ENCODE measurements at regions not wholly inside any gene's neighbourhood (a gene's known extent, or its start where the extent isn't known, plus 50 kb on each side); places are given as distances from the start of the nearest gene placed in this dataset.

- DNase-seq (ENCODE audit: low spot score), result no peak
- no peak overlapping the region for H3K4me3 ChIP-seq (ENCODE audit: low read depth in 1 of 3, low read length in 3 of 3)
- H3K9ac ChIP-seq (ENCODE audit: low read depth in 1 of 2, low read length in 2 of 2), result no peak overlapping the region
- H3K27me3 ChIP-seq (ENCODE audit: control insufficient read depth in 4 of 4, insufficient read depth in 4 of 4, low read length in 3 of 4), result peaks cover 0 to 8% (median 0%) of the 10 kb centered on the region in 4 donors
- no peaks in the 10 kb centered on the region for H3K36me3 ChIP-seq (ENCODE audit: control insufficient read depth in 4 of 4, insufficient read depth in 3 of 4, low read depth in 1 of 4, low read length in 3 of 4)
- TF ChIP-seq, protein P1, sequence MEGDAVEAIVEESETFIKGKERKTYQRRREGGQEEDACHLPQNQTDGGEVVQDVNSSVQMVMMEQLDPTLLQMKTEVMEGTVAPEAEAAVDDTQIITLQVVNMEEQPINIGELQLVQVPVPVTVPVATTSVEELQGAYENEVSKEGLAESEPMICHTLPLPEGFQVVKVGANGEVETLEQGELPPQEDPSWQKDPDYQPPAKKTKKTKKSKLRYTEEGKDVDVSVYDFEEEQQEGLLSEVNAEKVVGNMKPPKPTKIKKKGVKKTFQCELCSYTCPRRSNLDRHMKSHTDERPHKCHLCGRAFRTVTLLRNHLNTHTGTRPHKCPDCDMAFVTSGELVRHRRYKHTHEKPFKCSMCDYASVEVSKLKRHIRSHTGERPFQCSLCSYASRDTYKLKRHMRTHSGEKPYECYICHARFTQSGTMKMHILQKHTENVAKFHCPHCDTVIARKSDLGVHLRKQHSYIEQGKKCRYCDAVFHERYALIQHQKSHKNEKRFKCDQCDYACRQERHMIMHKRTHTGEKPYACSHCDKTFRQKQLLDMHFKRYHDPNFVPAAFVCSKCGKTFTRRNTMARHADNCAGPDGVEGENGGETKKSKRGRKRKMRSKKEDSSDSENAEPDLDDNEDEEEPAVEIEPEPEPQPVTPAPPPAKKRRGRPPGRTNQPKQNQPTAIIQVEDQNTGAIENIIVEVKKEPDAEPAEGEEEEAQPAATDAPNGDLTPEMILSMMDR (IDR thresholded peaks at IDR 0.05; ENCODE audit: low read depth, low read length, missing input control), result no peak
- TF ChIP-seq FOXA1 (IDR thresholded peaks at IDR 0.05), result no peak
- TF ChIP-seq RAD21 (IDR thresholded peaks at IDR 0.05), result no peak
- TF ChIP-seq TAF1 (conservative IDR thresholded peaks at IDR 0.05), result no peak
- TF ChIP-seq, protein P2, sequence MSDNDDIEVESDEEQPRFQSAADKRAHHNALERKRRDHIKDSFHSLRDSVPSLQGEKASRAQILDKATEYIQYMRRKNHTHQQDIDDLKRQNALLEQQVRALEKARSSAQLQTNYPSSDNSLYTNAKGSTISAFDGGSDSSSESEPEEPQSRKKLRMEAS (IDR thresholded peaks at IDR 0.05), result no peak
- TF ChIP-seq GABPA (IDR thresholded peaks at IDR 0.05 in 1 of 2, conservative IDR thresholded peaks at IDR 0.05 in 1 of 2), result no peak
- TF ChIP-seq YY1 (IDR thresholded peaks at IDR 0.05), result no peak
- no peak for TF ChIP-seq JUND (IDR thresholded peaks at IDR 0.05)
- TF ChIP-seq HNF4A (conservative IDR thresholded peaks at IDR 0.05), result no peak
- TF ChIP-seq, protein P3, sequence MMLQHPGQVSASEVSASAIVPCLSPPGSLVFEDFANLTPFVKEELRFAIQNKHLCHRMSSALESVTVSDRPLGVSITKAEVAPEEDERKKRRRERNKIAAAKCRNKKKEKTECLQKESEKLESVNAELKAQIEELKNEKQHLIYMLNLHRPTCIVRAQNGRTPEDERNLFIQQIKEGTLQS (IDR thresholded peaks at IDR 0.05), result no peak
- TF ChIP-seq HNF4G (IDR thresholded peaks at IDR 0.05), result no peak
- no peak for TF ChIP-seq EGR1 (IDR thresholded peaks at IDR 0.05; ENCODE audit: low read depth in 2 of 2)
- TF ChIP-seq REST (IDR thresholded peaks at IDR 0.05), result no peak
- no peak for TF ChIP-seq NR2F2 (IDR thresholded peaks at IDR 0.05)
- TF ChIP-seq SP1 (IDR thresholded peaks at IDR 0.05), result no peak
- no peaks in the 10 kb centered on the region for H3K9me3 ChIP-seq (ENCODE audit: control insufficient read depth in 4 of 4, low read length in 3 of 4)
- H3K4me1 ChIP-seq (ENCODE audit: control insufficient read depth in 4 of 4, insufficient read depth in 4 of 4, low read length in 3 of 4), result no peaks in the 10 kb centered on the region
- 82% methylated on average over 2 of the region's 2 CpGs for WGBS
- H3K27ac ChIP-seq (ENCODE audit: low read depth in 1 of 2, low read length in 2 of 2), result no peak overlapping the region
These were observed 88.9 kb upstream of the SIX3 start for GRCh38 chr2:44852594-44852993.

- Histone ChIP-seq H3K27ac (ENCODE audit: low read depth in 1 of 2, low read length in 2 of 2) (no peak overlapping the region), H3K4me1 (ENCODE audit: control insufficient read depth in 4 of 4, insufficient read depth in 4 of 4, low read length in 3 of 4) (no peaks in the 10 kb centered on the region), H3K36me3 (ENCODE audit: control insufficient read depth in 4 of 4, insufficient read depth in 3 of 4, low read depth in 1 of 4, low read length in 3 of 4) (no peaks in the 10 kb centered on the region), H3K9me3 (ENCODE audit: control insufficient read depth in 4 of 4, low read length in 3 of 4) (peaks cover 0 to 7% (median under 1%) of the 10 kb centered on the region in 4 donors), H3K9ac (ENCODE audit: low read depth in 1 of 2, low read length in 2 of 2) (no peak overlapping the region), H3K4me3 (ENCODE audit: low read depth in 1 of 3, low read length in 3 of 3) (no peak overlapping the region), H3K27me3 (ENCODE audit: control insufficient read depth in 4 of 4, insufficient read depth in 4 of 4, low read length in 3 of 4) (peaks cover 0 to 6% (median 0%) of the 10 kb centered on the region in 4 donors)
- TF ChIP-seq HNF4G (IDR thresholded peaks at IDR 0.05) (no peak), SP1 (IDR thresholded peaks at IDR 0.05) (no peak), YY1 (IDR thresholded peaks at IDR 0.05) (no peak), FOXA2 (IDR thresholded peaks at IDR 0.05) (no peak), RAD21 (IDR thresholded peaks at IDR 0.05) (no peak), RXRA (IDR thresholded peaks at IDR 0.05) (no peak), EGR1 (IDR thresholded peaks at IDR 0.05; ENCODE audit: low read depth in 2 of 2) (no peak), FOXA1 (IDR thresholded peaks at IDR 0.05) (no peak), TAF1 (conservative IDR thresholded peaks at IDR 0.05) (no peak), GABPA (IDR thresholded peaks at IDR 0.05 in 1 of 2, conservative IDR thresholded peaks at IDR 0.05 in 1 of 2) (no peak), NR2F2 (IDR thresholded peaks at IDR 0.05) (no peak)
- TF ChIP-seq, protein P4, sequence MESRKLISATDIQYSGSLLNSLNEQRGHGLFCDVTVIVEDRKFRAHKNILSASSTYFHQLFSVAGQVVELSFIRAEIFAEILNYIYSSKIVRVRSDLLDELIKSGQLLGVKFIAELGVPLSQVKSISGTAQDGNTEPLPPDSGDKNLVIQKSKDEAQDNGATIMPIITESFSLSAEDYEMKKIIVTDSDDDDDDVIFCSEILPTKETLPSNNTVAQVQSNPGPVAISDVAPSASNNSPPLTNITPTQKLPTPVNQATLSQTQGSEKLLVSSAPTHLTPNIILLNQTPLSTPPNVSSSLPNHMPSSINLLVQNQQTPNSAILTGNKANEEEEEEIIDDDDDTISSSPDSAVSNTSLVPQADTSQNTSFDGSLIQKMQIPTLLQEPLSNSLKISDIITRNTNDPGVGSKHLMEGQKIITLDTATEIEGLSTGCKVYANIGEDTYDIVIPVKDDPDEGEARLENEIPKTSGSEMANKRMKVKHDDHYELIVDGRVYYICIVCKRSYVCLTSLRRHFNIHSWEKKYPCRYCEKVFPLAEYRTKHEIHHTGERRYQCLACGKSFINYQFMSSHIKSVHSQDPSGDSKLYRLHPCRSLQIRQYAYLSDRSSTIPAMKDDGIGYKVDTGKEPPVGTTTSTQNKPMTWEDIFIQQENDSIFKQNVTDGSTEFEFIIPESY (IDR thresholded peaks at IDR 0.05), result no peak
- TF ChIP-seq, protein P2 (IDR thresholded peaks at IDR 0.05), result no peak
- WGBS, result 53% methylated on average over 3 of the region's 3 CpGs
- no peak for DNase-seq (ENCODE audit: low spot score)
These were observed 82.2 kb upstream of the SIX3 start for GRCh38 chr2:44859337-44859736.
